H9 (cell line): ENCODE measurements at regions not wholly inside any gene's neighbourhood (a gene's known extent, or its start where the extent isn't known, plus 50 kb on each side); places are given as distances from the start of the nearest gene placed in this dataset.

ENCODE experiments used
- DNase-seq: peaks from one replicate; pipeline ENCODE4 v3.0.0-alpha.2; 2017
- H2AFZ ChIP-seq: one replicate; pipeline ENCODE4 v1.6.1; 2013; ENCODE audit warnings: mild to moderate bottlenecking, low read length, control low read depth, moderate library complexity
- H2AK5ac ChIP-seq: 2 replicates; pipeline ENCODE4 v1.6.1; 2013; ENCODE audit warnings: low read length, control low read depth, mixed read lengths; ENCODE audit not compliant: insufficient read length
- H2BK120ac ChIP-seq: one replicate; pipeline ENCODE4 v1.6.1; 2013; ENCODE audit warnings: low read depth, mild to moderate bottlenecking, low read length, control low read depth, inconsistent platforms; ENCODE audit not compliant: poor library complexity, severe bottlenecking
- H2BK12ac ChIP-seq: 2 replicates; pipeline ENCODE4 v1.6.1; 2013; ENCODE audit warnings: low read length, control low read depth, mixed read lengths, low read depth; ENCODE audit not compliant: insufficient read length
- H2BK15ac ChIP-seq: 2 replicates; pipeline ENCODE4 v1.6.1; 2013; ENCODE audit warnings: low read depth, low read length, control low read depth
- H2BK20ac ChIP-seq: one replicate; pipeline ENCODE4 v1.6.1; 2013; ENCODE audit warnings: low read depth, mild to moderate bottlenecking, low read length, control low read depth, inconsistent platforms; ENCODE audit not compliant: poor library complexity, severe bottlenecking
- H2BK5ac ChIP-seq: 2 replicates; pipeline ENCODE4 v1.6.1; 2013; ENCODE audit warnings: low read length, control low read depth, mixed read lengths; ENCODE audit not compliant: insufficient read length
- H3K14ac ChIP-seq: 2 replicates; pipeline ENCODE4 v1.6.1; 2013; ENCODE audit warnings: low read length, control low read depth; ENCODE audit not compliant: insufficient read depth
- H3K18ac ChIP-seq: 2 replicates; pipeline ENCODE4 v1.6.1; 2013; ENCODE audit warnings: low read depth, mild to moderate bottlenecking, mixed read lengths, low read length, control low read depth; ENCODE audit not compliant: insufficient read length
- H3K23ac ChIP-seq: 2 replicates; pipeline ENCODE4 v1.6.1; 2013; ENCODE audit warnings: low read length, control low read depth, mixed read lengths, low read depth; ENCODE audit not compliant: insufficient read length
- H3K23me2 ChIP-seq: 2 replicates; pipeline ENCODE4 v1.6.1; 2013; ENCODE audit warnings: low read depth, mild to moderate bottlenecking, mixed read lengths, low read length, control low read depth; ENCODE audit not compliant: insufficient read length, poor library complexity, severe bottlenecking
- H3K27ac ChIP-seq: 2 replicates; pipeline ENCODE4 v1.5.1; 2013; ENCODE audit warnings: low read length, control low read depth, mixed read lengths, low read depth; ENCODE audit not compliant: insufficient read length
- H3K27me3 ChIP-seq: 2 replicates; pipeline ENCODE4 v1.6.1; 2013; ENCODE audit warnings: low read length, control low read depth, inconsistent platforms; ENCODE audit not compliant: insufficient read depth
- H3K4ac ChIP-seq: 2 replicates; pipeline ENCODE4 v1.6.1; 2013; ENCODE audit warnings: low read depth, mild to moderate bottlenecking, control low read depth, inconsistent platforms, low read length, moderate library complexity
- H3K4me1 ChIP-seq: 2 replicates; pipeline ENCODE4 v1.6.1; 2013; ENCODE audit warnings: low read length, control low read depth, inconsistent platforms; ENCODE audit not compliant: insufficient read depth
- H3K4me2 ChIP-seq: 2 replicates; pipeline ENCODE4 v1.6.1; 2013; ENCODE audit warnings: low read length, control low read depth, mixed read lengths; ENCODE audit not compliant: insufficient read length, insufficient read depth
- H3K56ac ChIP-seq: 2 replicates; pipeline ENCODE4 v1.6.1; 2013; ENCODE audit warnings: low read depth, mild to moderate bottlenecking, mixed read lengths, low read length, control low read depth; ENCODE audit not compliant: insufficient read length
- H3K79me1 ChIP-seq: 2 replicates; pipeline ENCODE4 v1.6.1; 2013; ENCODE audit warnings: low read depth, mild to moderate bottlenecking, moderate library complexity, low read length, control low read depth, inconsistent platforms; ENCODE audit not compliant: insufficient read depth, poor library complexity, severe bottlenecking
- H3K79me2 ChIP-seq: 2 replicates; pipeline ENCODE4 v1.6.1; 2013; ENCODE audit warnings: low read length, control low read depth, inconsistent platforms; ENCODE audit not compliant: insufficient read depth
- H3K9ac ChIP-seq: 2 replicates; pipeline ENCODE4 v1.6.1; 2013; ENCODE audit warnings: low read length, control low read depth, mixed read lengths; ENCODE audit not compliant: insufficient read length; ENCODE audit errors: extremely low read depth
- H3K9me3 ChIP-seq: one replicate; pipeline ENCODE4 v1.6.1; 2013; ENCODE audit warnings: low read depth, low read length, inconsistent platforms; ENCODE audit not compliant: control insufficient read depth
- H3T11ph ChIP-seq: one replicate; pipeline ENCODE4 v1.6.1; 2013; ENCODE audit warnings: mild to moderate bottlenecking, low read length, control low read depth, inconsistent platforms
- H4K20me1 ChIP-seq: one replicate; pipeline ENCODE4 v1.6.1; 2013; ENCODE audit not compliant: control insufficient read depth, insufficient read length, insufficient read depth
- H4K5ac ChIP-seq: 2 replicates; pipeline ENCODE4 v1.6.1; 2013; ENCODE audit warnings: low read depth, mild to moderate bottlenecking, mixed read lengths, low read length, control low read depth; ENCODE audit not compliant: insufficient read length
- H4K8ac ChIP-seq: replicated peaks from 2 replicates; pipeline ENCODE4 v1.6.1; 2013; ENCODE audit warnings: low read length, control low read depth, mixed read lengths, low read depth; ENCODE audit not compliant: insufficient read length
- H4K91ac ChIP-seq: 2 replicates; pipeline ENCODE4 v1.6.1; 2013; ENCODE audit warnings: low read depth, mild to moderate bottlenecking, moderate library complexity, mixed read lengths, low read length, control low read depth; ENCODE audit not compliant: insufficient read length
- H3K27ac Mint-ChIP-seq, 3 experiments: 2 replicates in 2 of 3; 3 replicates in 1 of 3; pipeline ENCODE4 v1.8.0; 2020 to 2021; ENCODE audit warnings: mixed read lengths in 3 of 3, mild to moderate bottlenecking in 1 of 3, moderate library complexity in 1 of 3
- H3K27me3 Mint-ChIP-seq: 2 replicates; pipeline ENCODE4 v1.8.0; 2021; ENCODE audit warnings: low read depth, mild to moderate bottlenecking, moderate library complexity, mixed read lengths
- H3K36me3 Mint-ChIP-seq, 3 experiments: 2 replicates in 2 of 3; 3 replicates in 1 of 3; pipeline ENCODE4 v1.8.0; 2020 to 2021; ENCODE audit warnings: low read depth in 3 of 3, mixed read lengths in 3 of 3; ENCODE audit not compliant: insufficient read depth in 1 of 3
- H3K4me1 Mint-ChIP-seq, 2 experiments: 2 replicates each; pipeline ENCODE4 v1.8.0; 2020; ENCODE audit warnings: mixed read lengths in 2 of 2
- H3K4me3 Mint-ChIP-seq, 2 experiments: 2 replicates in 1 of 2; 3 replicates in 1 of 2; pipeline ENCODE4 v1.8.0; 2020 to 2021; ENCODE audit warnings: mild to moderate bottlenecking in 2 of 2, mixed read lengths in 2 of 2, moderate library complexity in 1 of 2
- H3K9me3 Mint-ChIP-seq, 2 experiments: 2 replicates in 1 of 2; 3 replicates in 1 of 2; pipeline ENCODE4 v1.8.0; 2020; ENCODE audit warnings: mild to moderate bottlenecking in 2 of 2, mixed read lengths in 2 of 2, moderate library complexity in 1 of 2
- CTCF ChIP-seq: fragments of 200-600 bp; sonication (generic); conservative IDR thresholded peaks from 3 replicates; pipeline ENCODE4 v1.8.0; 2021; ENCODE audit warnings: antibody characterized with exemption, mild to moderate bottlenecking
- WGBS: extraction: QIAGEN DNeasy Blood & Tissue Kit; methylation state at CpG from one replicate; pipeline ENCODE4 v1.1.7; 2013; ENCODE audit warnings: missing lambda C conversion rate, low lambda C conversion rate, mixed read lengths; ENCODE audit not compliant: insufficient read length; ENCODE audit errors: extremely low coverage; 5-methylcytosine and 5-hydroxymethylcytosine counted together

- Histone ChIP-seq H3K79me2 (no peaks in the 10 kb centered on the region), H2BK5ac (no peak overlapping the region), H2AK5ac (no peak overlapping the region), H4K91ac (no peak overlapping the region), H3K14ac (no peak overlapping the region), H3K9me3 (no peaks in the 10 kb centered on the region), H2AFZ (no peak overlapping the region), H3K27me3 (no peaks in the 10 kb centered on the region), H3K27ac (no peak overlapping the region), H2BK120ac (no peak overlapping the region), H4K8ac (no peak overlapping the region), H2BK15ac (no peak overlapping the region), H3K56ac (no peak overlapping the region), H3K4ac (no peak overlapping the region), H3K9ac (no peak overlapping the region), H3K18ac (no peak overlapping the region), H4K20me1 (no peaks in the 10 kb centered on the region), H4K5ac (no peak overlapping the region), H3T11ph (no peak overlapping the region), H3K23me2 (no peaks in the 10 kb centered on the region), H3K79me1 (no peaks in the 10 kb centered on the region), H2BK20ac (no peak overlapping the region), H3K4me1 (no peaks in the 10 kb centered on the region), H3K23ac (no peak overlapping the region), H2BK12ac (no peak overlapping the region), H3K4me2 (no peak overlapping the region)
- Mint-ChIP-seq H3K36me3 (no peaks in the 10 kb centered on the region), H3K27me3 (no peaks in the 10 kb centered on the region), H3K27ac (no peak overlapping the region), H3K4me1 (no peaks in the 10 kb centered on the region), H3K4me3 (no peak overlapping the region), H3K9me3 (no peaks in the 10 kb centered on the region)
- TF ChIP-seq CTCF, result no peak
- WGBS, result no CpG with 5 or more reads among the region's 2 CpGs
- DNase-seq, result no peak
Measured at GRCh38 chr11:42003801-42004200, 544.3 kb upstream of the LRRC4C start.
